Kidney (tissue), 13 donors: ENCODE measurements at regions not wholly inside any gene's neighbourhood (a gene's known extent, or its start where the extent isn't known, plus 50 kb on each side); places are given as distances from the start of the nearest gene placed in this dataset.

Experiments used
- DNase-seq, 5 donors: peaks; one replicate each; pipeline ENCODE4 v3.0.0-alpha.2; 2013 to 2020
- FAIRE-seq: peaks from 2 replicates; lab custom pipeline; 2012; peaks lifted over from hg19 to GRCh38; lab: Jason Lieb, UNC
- H3K27ac ChIP-seq, 2 donors: one replicate each; pipeline ENCODE4 v1.7.0; 2013; ENCODE audit warnings: low read depth in 2 of 2, low read length in 2 of 2, inconsistent platforms in 1 of 2
- H3K27me3 ChIP-seq: one replicate; pipeline ENCODE4 v1.7.1; 2013; ENCODE audit warnings: low read length, inconsistent platforms; ENCODE audit not compliant: control insufficient read depth, insufficient read depth
- H3K36me3 ChIP-seq, 3 donors: one replicate each; pipeline versions ENCODE4 v1.7.0 to v1.7.1; 2013; ENCODE audit warnings: low read length in 3 of 3, control low read depth in 1 of 3, inconsistent platforms in 1 of 3; ENCODE audit not compliant: insufficient read depth in 3 of 3, control insufficient read depth in 2 of 3
- H3K4me1 ChIP-seq, 3 donors: one replicate each; pipeline versions ENCODE4 v1.7.0 to v1.7.1; 2013; ENCODE audit warnings: low read length in 3 of 3, inconsistent platforms in 1 of 3, low read depth in 1 of 3; ENCODE audit not compliant: control insufficient read depth in 2 of 3, insufficient read depth in 2 of 3
- H3K4me3 ChIP-seq, 3 donors: one replicate each; pipeline versions ENCODE4 v1.7.0 to v1.8.1; 2013; ENCODE audit warnings: low read length in 3 of 3, control low read depth in 1 of 3, inconsistent platforms in 1 of 3
- H3K9ac ChIP-seq, 3 donors: one replicate each; pipeline versions ENCODE4 v1.7.0 to v1.7.1; 2013; ENCODE audit warnings: low read length in 3 of 3, control low read depth in 1 of 3, inconsistent platforms in 1 of 3
- H3K9me3 ChIP-seq, 3 donors: one replicate each; pipeline versions ENCODE4 v1.7.0 to v1.7.1; 2013; ENCODE audit warnings: low read length in 3 of 3, control low read depth in 1 of 3, inconsistent platforms in 1 of 3; ENCODE audit not compliant: control insufficient read depth in 2 of 3, insufficient read depth in 1 of 3
- CTCF ChIP-seq: IDR thresholded peaks from 3 replicates; pipeline ENCODE4 v1.5.1; 2012; ENCODE audit warnings: mild to moderate bottlenecking, moderate library complexity, borderline replicate concordance; ENCODE audit not compliant: insufficient read depth; ENCODE audit errors: extremely low read depth
- intact Hi-C: fragments of 100-400 bp; cut with DNase I; formaldehyde crosslinking; loops from one replicate; pipeline ENCODE4 v1.11.1; 2022
- donor health status: control.
- donor health status: control.
- donor health status: control.
- donor health status: control.
- donor health status: control.
- donor health status: DM: yes; HTN: yes; CAD: no.
- donor health status: Normal renal cell carcinoma (clear cell type).

- no peak for DNase-seq
- Histone ChIP-seq H3K4me1 (peaks cover 0 to 3% (median 0%) of the 10 kb centered on the region in 3 donors), H3K9ac (no peak overlapping the region), H3K27me3 (no peaks in the 10 kb centered on the region), H3K27ac (no peak overlapping the region), H3K36me3 (peaks cover 0 to 2% (median 2%) of the 10 kb centered on the region in 3 donors), H3K4me3 (no peak overlapping the region), H3K9me3 (peaks cover 0 to 5% (median 0%) of the 10 kb centered on the region in 3 donors)
- FAIRE-seq: no peak
- intact Hi-C loops: no loop called here
- TF ChIP-seq CTCF: no peak
These were observed 239.0 kb downstream of the EIPR1 start for GRCh38 chr2:3138621-3139020.

GRCh38 chr2:3137651-3138300, 239.8 kb downstream of the EIPR1 start:
- Histone ChIP-seq H3K9ac (no peak overlapping the region), H3K27ac (no peak overlapping the region), H3K36me3 (peaks cover 0 to 2% (median 2%) of the 10 kb centered on the region in 3 donors), H3K4me3 (no peak overlapping the region), H3K9me3 (peaks cover 0 to 5% (median 0%) of the 10 kb centered on the region in 3 donors), H3K27me3 (no peaks in the 10 kb centered on the region), H3K4me1 (peaks cover 0 to 3% (median 0%) of the 10 kb centered on the region in 3 donors)
- DNase-seq (no peak), FAIRE-seq (no peak)
- no peak for TF ChIP-seq CTCF
- intact Hi-C loops: no loop called here

- Histone ChIP-seq H3K4me3 (no peak overlapping the region), H3K27me3 (no peaks in the 10 kb centered on the region), H3K9me3 (peaks cover 0 to 5% (median 0%) of the 10 kb centered on the region in 3 donors), H3K9ac (no peak overlapping the region), H3K4me1 (peaks cover 0 to 3% (median 0%) of the 10 kb centered on the region in 3 donors), H3K27ac (no peak overlapping the region), H3K36me3 (peaks cover 0 to 2% (median 2%) of the 10 kb centered on the region in 3 donors)
- intact Hi-C loops: no loop called here
- FAIRE-seq: no peak
- TF ChIP-seq CTCF: no peak
- no peak for DNase-seq
These were observed 241.9 kb downstream of the EIPR1 start for GRCh38 chr2:3135676-3136075.
